RWPE2 (cell line): ENCODE measurements at regions not wholly inside any gene's neighbourhood (a gene's known extent, or its start where the extent isn't known, plus 50 kb on each side); places are given as distances from the start of the nearest gene placed in this dataset.

Source experiments
- ATAC-seq: fragments of 200-7000 bp; cut with Tn5 transposase; 3 replicates; pipeline ENCODE4 v1.9.1; 2021; ENCODE audit warnings: low read depth
- DNase-seq: peaks from one replicate; pipeline ENCODE4 v3.0.0-alpha.2; 2020; ENCODE audit warnings: low spot score
- H3K27ac ChIP-seq: fragments of 450-650 bp; 2 replicates; pipeline ENCODE4 v1.5.1; 2017; ENCODE audit warnings: mild to moderate bottlenecking; ENCODE audit not compliant: poor library complexity, severe bottlenecking
- H3K27me3 ChIP-seq: fragments of 250-450 bp; sonication (Bioruptor Pico); 2 replicates; pipeline ENCODE4 v1.5.1; 2021; ENCODE audit warnings: mild to moderate bottlenecking, moderate library complexity; ENCODE audit not compliant: insufficient read depth, poor library complexity, severe bottlenecking
- H3K36me3 ChIP-seq: fragments of 250-450 bp; sonication (Bioruptor Pico); 2 replicates; pipeline ENCODE4 v1.5.1; 2020; ENCODE audit warnings: low read depth, mild to moderate bottlenecking, moderate library complexity
- H3K4me1 ChIP-seq: fragments of 250-450 bp; sonication (Bioruptor Pico); 2 replicates; pipeline ENCODE4 v1.5.1; 2021; ENCODE audit warnings: mild to moderate bottlenecking, moderate library complexity; ENCODE audit not compliant: insufficient read depth, poor library complexity, severe bottlenecking
- H3K4me3 ChIP-seq: fragments of 250-450 bp; sonication (Bioruptor Pico); 2 replicates; pipeline ENCODE4 v1.5.1; 2021; ENCODE audit warnings: mild to moderate bottlenecking, moderate library complexity; ENCODE audit not compliant: severe bottlenecking
- H3K9me3 ChIP-seq: fragments of 250-450 bp; sonication (Bioruptor Pico); 2 replicates; pipeline ENCODE4 v1.5.1; 2021; ENCODE audit warnings: mild to moderate bottlenecking, moderate library complexity; ENCODE audit not compliant: severe bottlenecking
- CTCF ChIP-seq: fragments of 450-650 bp; IDR thresholded peaks from one replicate; pipeline ENCODE4 v1.5.1; 2017; ENCODE audit warnings: mild to moderate bottlenecking, moderate library complexity; ENCODE audit not compliant: poor library complexity, severe bottlenecking

GRCh38 chr7:88368686-88369085 is 62.0 kb upstream of the STEAP4 start:
- TF ChIP-seq CTCF = no peak
- ATAC-seq = no peak

GRCh38 chr7:88366845-88367244 is 60.2 kb upstream of the STEAP4 start:
- H3K36me3 ChIP-seq = no peaks in the 10 kb centered on the region
- no peaks in the 10 kb centered on the region for H3K27me3 ChIP-seq
- ATAC-seq = no peak
- DNase-seq = no peak
- H3K9me3 ChIP-seq = no peaks in the 10 kb centered on the region
- H3K4me3 ChIP-seq = no peak overlapping the region
- TF ChIP-seq CTCF = no peak
- H3K27ac ChIP-seq = no peak overlapping the region
- no peaks in the 10 kb centered on the region for H3K4me1 ChIP-seq

More at GRCh38 chr7:88368686-88369085, 62.0 kb upstream of the STEAP4 start:
- no peak for DNase-seq
- Histone ChIP-seq H3K9me3 (no peaks in the 10 kb centered on the region), H3K27me3 (no peaks in the 10 kb centered on the region), H3K36me3 (no peaks in the 10 kb centered on the region), H3K27ac (no peak overlapping the region), H3K4me1 (no peaks in the 10 kb centered on the region), H3K4me3 (no peak overlapping the region)

GRCh38 chr7:88363869-88364268 is 57.2 kb upstream of the STEAP4 start:
- no peak for TF ChIP-seq CTCF
- Histone ChIP-seq H3K27me3 (no peaks in the 10 kb centered on the region), H3K27ac (no peak overlapping the region), H3K9me3 (no peaks in the 10 kb centered on the region), H3K36me3 (no peaks in the 10 kb centered on the region), H3K4me3 (no peak overlapping the region), H3K4me1 (no peaks in the 10 kb centered on the region)
- no peak for DNase-seq
- no peak for ATAC-seq

GRCh38 chr7:88363249-88363648 is 56.6 kb upstream of the STEAP4 start:
- ATAC-seq (no peak), DNase-seq (no peak)
- Histone ChIP-seq H3K4me3 (no peak overlapping the region), H3K9me3 (no peaks in the 10 kb centered on the region), H3K4me1 (no peaks in the 10 kb centered on the region), H3K27ac (no peak overlapping the region), H3K27me3 (no peaks in the 10 kb centered on the region), H3K36me3 (no peaks in the 10 kb centered on the region)
- TF ChIP-seq CTCF = no peak

- Histone ChIP-seq H3K27me3 (no peaks in the 10 kb centered on the region), H3K9me3 (no peaks in the 10 kb centered on the region), H3K4me1 (no peaks in the 10 kb centered on the region), H3K27ac (no peak overlapping the region), H3K36me3 (no peaks in the 10 kb centered on the region), H3K4me3 (no peak overlapping the region)
- DNase-seq (no peak), ATAC-seq (no peak)
- no peak for TF ChIP-seq CTCF
Measured at GRCh38 chr7:88361357-88361756, 54.7 kb upstream of the STEAP4 start.
